ENCODE measurements at regions not wholly inside any gene's neighbourhood (a gene's known extent, or its start where the extent isn't known, plus 50 kb on each side); places are given as distances from the start of the nearest gene placed in this dataset.
"Not testable (repeated sequence)": the region's sequence is repeated elsewhere in the genome, so short reads cannot be mapped to it uniquely, and the experiment has no call there.

- H3K4me3 ChIP-seq (ENCODE audit: low read length), result no peak overlapping the region
- intact Hi-C loops (cut with micrococcal nuclease), result no loop called here
- no peak for DNase-seq
- H3K4me3 Mint-ChIP-seq, result no peak overlapping the region
- no peaks in the 10 kb centered on the region for H3K4me1 Mint-ChIP-seq
- TF ChIP-seq, protein P1, sequence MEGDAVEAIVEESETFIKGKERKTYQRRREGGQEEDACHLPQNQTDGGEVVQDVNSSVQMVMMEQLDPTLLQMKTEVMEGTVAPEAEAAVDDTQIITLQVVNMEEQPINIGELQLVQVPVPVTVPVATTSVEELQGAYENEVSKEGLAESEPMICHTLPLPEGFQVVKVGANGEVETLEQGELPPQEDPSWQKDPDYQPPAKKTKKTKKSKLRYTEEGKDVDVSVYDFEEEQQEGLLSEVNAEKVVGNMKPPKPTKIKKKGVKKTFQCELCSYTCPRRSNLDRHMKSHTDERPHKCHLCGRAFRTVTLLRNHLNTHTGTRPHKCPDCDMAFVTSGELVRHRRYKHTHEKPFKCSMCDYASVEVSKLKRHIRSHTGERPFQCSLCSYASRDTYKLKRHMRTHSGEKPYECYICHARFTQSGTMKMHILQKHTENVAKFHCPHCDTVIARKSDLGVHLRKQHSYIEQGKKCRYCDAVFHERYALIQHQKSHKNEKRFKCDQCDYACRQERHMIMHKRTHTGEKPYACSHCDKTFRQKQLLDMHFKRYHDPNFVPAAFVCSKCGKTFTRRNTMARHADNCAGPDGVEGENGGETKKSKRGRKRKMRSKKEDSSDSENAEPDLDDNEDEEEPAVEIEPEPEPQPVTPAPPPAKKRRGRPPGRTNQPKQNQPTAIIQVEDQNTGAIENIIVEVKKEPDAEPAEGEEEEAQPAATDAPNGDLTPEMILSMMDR (IDR thresholded peaks at IDR 0.05), result no peak
- no peaks in the 10 kb centered on the region for H3K9me3 ChIP-seq (ENCODE audit: control insufficient read depth, insufficient read depth, low read length)
- no peak overlapping the region for H3K27ac Mint-ChIP-seq
- WGBS (ENCODE audit: insufficient coverage), result 86% methylated on average over 3 of the region's 3 CpGs
- H3K36me3 ChIP-seq (ENCODE audit: control insufficient read depth, insufficient read depth, low read length), result no peaks in the 10 kb centered on the region
- H3K4me1 ChIP-seq (ENCODE audit: control insufficient read depth, insufficient read depth, low read length), result no peaks in the 10 kb centered on the region
- no peaks in the 10 kb centered on the region for H3K36me3 Mint-ChIP-seq
- no peak overlapping the region for H3K27ac ChIP-seq (ENCODE audit: low read length)
- no peak for ATAC-seq
- no peaks in the 10 kb centered on the region for H3K27me3 Mint-ChIP-seq (ENCODE audit: low read depth in 2 of 2)
- no peaks in the 10 kb centered on the region for H3K27me3 ChIP-seq (ENCODE audit: control insufficient read depth, insufficient read depth, low read length)
- H3K9me3 Mint-ChIP-seq, result peaks cover 8 to 13% of the 10 kb centered on the region in 2 donors
These were observed 1222.8 kb downstream of the GALC start for GRCh38 chr14:86770186-86770585.

GRCh38 chr14:86766469-86766868 is 1226.5 kb downstream of the GALC start:
- ATAC-seq (no peak), DNase-seq (no peak)
- TF ChIP-seq, protein P1 (IDR thresholded peaks at IDR 0.05), result no peak
- H3K4me3 Mint-ChIP-seq, result no peak overlapping the region
- no peak overlapping the region for H3K27ac Mint-ChIP-seq
- intact Hi-C loops (cut with micrococcal nuclease), result no loop called here
- WGBS (ENCODE audit: insufficient coverage), result 83% methylated on average over 4 of the region's 4 CpGs
- no peaks in the 10 kb centered on the region for H3K27me3 Mint-ChIP-seq (ENCODE audit: low read depth in 2 of 2)
- Histone ChIP-seq H3K36me3 (ENCODE audit: control insufficient read depth, insufficient read depth, low read length) (no peaks in the 10 kb centered on the region), H3K27ac (ENCODE audit: low read length) (no peak overlapping the region), H3K27me3 (ENCODE audit: control insufficient read depth, insufficient read depth, low read length) (no peaks in the 10 kb centered on the region), H3K4me3 (ENCODE audit: low read length) (no peak overlapping the region), H3K9me3 (ENCODE audit: control insufficient read depth, insufficient read depth, low read length) (no peaks in the 10 kb centered on the region), H3K4me1 (ENCODE audit: control insufficient read depth, insufficient read depth, low read length) (no peaks in the 10 kb centered on the region)
- H3K4me1 Mint-ChIP-seq, result no peaks in the 10 kb centered on the region
- peaks cover 3 to 13% of the 10 kb centered on the region in 2 donors for H3K9me3 Mint-ChIP-seq
- no peaks in the 10 kb centered on the region for H3K36me3 Mint-ChIP-seq

DNA sequence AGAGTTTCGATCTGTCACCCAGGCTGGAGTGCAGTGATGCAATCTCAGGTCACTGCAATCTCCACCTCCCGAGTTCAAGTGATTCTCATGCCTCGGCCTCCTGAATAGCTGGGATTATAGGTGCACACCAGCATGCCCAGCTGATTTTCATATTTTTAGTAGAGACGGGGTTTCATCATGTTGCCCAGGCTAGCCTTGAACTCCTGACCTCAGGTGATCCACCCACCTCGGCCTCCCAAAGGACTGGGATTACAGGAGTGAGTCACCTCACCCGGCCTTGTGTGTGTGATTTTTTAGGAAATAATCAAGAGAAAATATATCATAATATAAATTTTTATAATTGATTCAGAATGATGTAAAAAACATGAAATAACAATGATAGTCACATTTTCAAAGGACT is 1231.4 kb downstream of the GALC start:
- TF ChIP-seq, protein P1 (IDR thresholded peaks at IDR 0.05), result no peak
- Histone ChIP-seq H3K9me3 (ENCODE audit: control insufficient read depth, insufficient read depth, low read length) (peaks cover 2% of the 10 kb centered on the region), H3K4me3 (ENCODE audit: low read length) (no peak overlapping the region), H3K36me3 (ENCODE audit: control insufficient read depth, insufficient read depth, low read length) (no peaks in the 10 kb centered on the region), H3K4me1 (ENCODE audit: control insufficient read depth, insufficient read depth, low read length) (no peaks in the 10 kb centered on the region), H3K27ac (ENCODE audit: low read length) (no peak overlapping the region), H3K27me3 (ENCODE audit: control insufficient read depth, insufficient read depth, low read length) (no peaks in the 10 kb centered on the region)
- H3K36me3 Mint-ChIP-seq, result no peaks in the 10 kb centered on the region
- H3K9me3 Mint-ChIP-seq, result peaks cover 3 to 16% of the 10 kb centered on the region in 2 donors
- H3K27ac Mint-ChIP-seq, result no peak overlapping the region
- H3K27me3 Mint-ChIP-seq (ENCODE audit: low read depth in 2 of 2), result no peaks in the 10 kb centered on the region
- no peak overlapping the region for H3K4me3 Mint-ChIP-seq
- ATAC-seq (no peak), DNase-seq (no peak)
- H3K4me1 Mint-ChIP-seq, result no peaks in the 10 kb centered on the region
- intact Hi-C loops (cut with micrococcal nuclease), result no loop called here
- WGBS (ENCODE audit: insufficient coverage), result 91% methylated on average over 5 of the region's 6 CpGs

GRCh38 chr14:86756521-86757190 is 1226.7 kb downstream of the FLRT2 start:
- no peaks in the 10 kb centered on the region for H3K4me1 Mint-ChIP-seq
- Histone ChIP-seq H3K27ac (ENCODE audit: low read length) (no peak overlapping the region), H3K9me3 (ENCODE audit: control insufficient read depth, insufficient read depth, low read length) (peaks cover 10% of the 10 kb centered on the region), H3K4me1 (ENCODE audit: control insufficient read depth, insufficient read depth, low read length) (no peaks in the 10 kb centered on the region), H3K4me3 (ENCODE audit: low read length) (no peak overlapping the region), H3K36me3 (ENCODE audit: control insufficient read depth, insufficient read depth, low read length) (no peaks in the 10 kb centered on the region), H3K27me3 (ENCODE audit: control insufficient read depth, insufficient read depth, low read length) (no peaks in the 10 kb centered on the region)
- H3K36me3 Mint-ChIP-seq, result peaks cover 8% of the 10 kb centered on the region
- 67% methylated on average over 5 of the region's 7 CpGs for WGBS (ENCODE audit: insufficient coverage)
- H3K9me3 Mint-ChIP-seq, result peaks cover 14 to 24% of the 10 kb centered on the region in 2 donors
- H3K27me3 Mint-ChIP-seq (ENCODE audit: low read depth in 2 of 2), result no peaks in the 10 kb centered on the region
- TF ChIP-seq, protein P1 (IDR thresholded peaks at IDR 0.05), result no peak
- intact Hi-C loops (cut with micrococcal nuclease), result no loop called here
- no peak overlapping the region for H3K27ac Mint-ChIP-seq
- DNase-seq, result no peak
- no peak overlapping the region for H3K4me3 Mint-ChIP-seq
- no peak for ATAC-seq

DNA sequence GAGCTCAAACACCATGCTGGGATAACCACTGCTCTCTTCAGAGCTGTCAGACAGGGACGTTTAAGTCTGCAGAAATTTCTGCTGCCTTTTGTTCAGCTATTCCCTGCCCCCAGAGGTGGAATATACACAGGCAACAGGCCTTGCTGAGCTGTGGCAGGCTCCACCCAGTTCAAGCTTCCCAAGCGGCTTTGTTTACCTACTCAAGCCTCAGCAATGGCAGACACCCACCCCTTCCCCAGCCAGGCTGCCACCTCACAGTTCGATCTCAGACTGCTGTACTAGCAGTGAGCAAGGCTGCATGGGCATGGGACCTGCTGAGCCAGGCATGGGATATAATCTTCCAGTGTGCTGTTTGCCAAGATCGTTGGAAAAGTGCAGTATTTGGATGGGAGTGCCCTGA is 1220.5 kb downstream of the FLRT2 start:
- H3K4me3 ChIP-seq (ENCODE audit: low read length), result not testable (repeated sequence)

More for the DNA sequence above, 1220.5 kb downstream of the FLRT2 start:
- H3K27ac Mint-ChIP-seq; H3K27me3 ChIP-seq (ENCODE audit: control insufficient read depth, insufficient read depth, low read length); ATAC-seq; H3K27ac ChIP-seq (ENCODE audit: low read length); H3K4me3 Mint-ChIP-seq; H3K36me3 ChIP-seq (ENCODE audit: control insufficient read depth, insufficient read depth, low read length); DNase-seq; H3K4me1 Mint-ChIP-seq; intact Hi-C loops (cut with micrococcal nuclease); H3K27me3 Mint-ChIP-seq (ENCODE audit: low read depth in 2 of 2); H3K4me1 ChIP-seq (ENCODE audit: control insufficient read depth, insufficient read depth, low read length): not testable (repeated sequence)
- H3K36me3 Mint-ChIP-seq, result peaks cover 16% of the 10 kb centered on the region
- H3K9me3 ChIP-seq (ENCODE audit: control insufficient read depth, insufficient read depth, low read length), result peaks cover 15% of the 10 kb centered on the region
- WGBS (ENCODE audit: insufficient coverage), result 83% methylated on average over 4 of the region's 4 CpGs
- H3K9me3 Mint-ChIP-seq, result peaks cover 28 to 37% of the 10 kb centered on the region in 2 donors
